GM19025 (cell line): ENCODE measurements at regions not wholly inside any gene's neighbourhood (a gene's known extent, or its start where the extent isn't known, plus 50 kb on each side); places are given as distances from the start of the nearest gene placed in this dataset.
"Not testable (repeated sequence)": the region's sequence is repeated elsewhere in the genome, so short reads cannot be mapped to it uniquely, and the experiment has no call there.

Experiments used
- ATAC-seq: cut with Tn5 transposase; IDR thresholded peaks from one replicate; pipeline ENCODE4 v1.9.1; 2021; ENCODE audit warnings: mild to moderate bottlenecking, low read depth, moderate library complexity; ENCODE audit not compliant: unreplicated experiment

GRCh38 chr4:3949916-3950315 is 183.7 kb downstream of the ADRA2C start:
- ATAC-seq, result not testable (repeated sequence)

- ATAC-seq, result not testable (repeated sequence)
Observed at GRCh38 chr4:3952443-3953139, 186.4 kb downstream of the ADRA2C start.

GRCh38 chr4:3953140-3953489 is 186.9 kb downstream of the ADRA2C start:
- ATAC-seq, result not testable (repeated sequence)

- ATAC-seq, result peak; percentile 4
Observed at GRCh38 chr4:3954540-3955320, 188.5 kb downstream of the ADRA2C start.

GRCh38 chr4:3955321-3956164 is 189.4 kb downstream of the ADRA2C start:
- peak; percentile 99 for ATAC-seq

GRCh38 chr4:3956165-3956867 is 190.1 kb downstream of the ADRA2C start:
- not testable (repeated sequence) for ATAC-seq

- ATAC-seq, result not testable (repeated sequence)
Observed at GRCh38 chr4:3961091-3961672, 195.0 kb downstream of the ADRA2C start.

GRCh38 chr4:3964572-3965278 is 198.5 kb downstream of the ADRA2C start:
- ATAC-seq, result not testable (repeated sequence)

GRCh38 chr4:3967204-3967603 is 201.0 kb downstream of the ADRA2C start:
- ATAC-seq, result not testable (repeated sequence)

- ATAC-seq, result not testable (repeated sequence)
Observed at GRCh38 chr4:3972626-3973025, 206.4 kb downstream of the ADRA2C start.

- not testable (repeated sequence) for ATAC-seq
Observed at GRCh38 chr4:3973581-3974200, 207.5 kb downstream of the ADRA2C start.

- not testable (repeated sequence) for ATAC-seq
Observed at GRCh38 chr4:3983518-3984125, 217.4 kb downstream of the ADRA2C start.

- ATAC-seq, result not testable (repeated sequence)
Observed at GRCh38 chr4:3984796-3985195, 218.6 kb downstream of the ADRA2C start.

- ATAC-seq, result not testable (repeated sequence)
Observed at GRCh38 chr4:3986412-3986811, 220.2 kb downstream of the ADRA2C start.

- not testable (repeated sequence) for ATAC-seq
Observed at GRCh38 chr4:3997386-3997785, 229.3 kb downstream of the OTOP1 start.

- not testable (repeated sequence) for ATAC-seq
Observed at GRCh38 chr4:4004036-4004435, 222.7 kb downstream of the OTOP1 start.

GRCh38 chr4:4004702-4005101 is 222.0 kb downstream of the OTOP1 start:
- not testable (repeated sequence) for ATAC-seq

- ATAC-seq, result not testable (repeated sequence)
Observed at GRCh38 chr4:4006356-4006755, 220.4 kb downstream of the OTOP1 start.
